Mesodermal cell (in vitro differentiated cells): ENCODE measurements at regions not wholly inside any gene's neighbourhood (a gene's known extent, or its start where the extent isn't known, plus 50 kb on each side); places are given as distances from the start of the nearest gene placed in this dataset.

Experiments used
- H3K27ac ChIP-seq: 2 replicates; pipeline ENCODE4 v1.7.0; 2013; ENCODE audit warnings: mild to moderate bottlenecking, low read depth, low read length, moderate library complexity; ENCODE audit not compliant: severe bottlenecking
- H3K36me3 ChIP-seq: 2 replicates; pipeline ENCODE4 v1.7.1; 2013; ENCODE audit warnings: mild to moderate bottlenecking, low read length, moderate library complexity; ENCODE audit not compliant: control insufficient read depth, insufficient read depth
- H3K4me1 ChIP-seq: one replicate; pipeline ENCODE4 v1.7.1; 2013; ENCODE audit warnings: mild to moderate bottlenecking, low read length; ENCODE audit not compliant: insufficient read depth, control insufficient read depth, poor library complexity, severe bottlenecking
- H3K4me3 ChIP-seq: 2 replicates; pipeline ENCODE4 v1.7.0; 2013; ENCODE audit warnings: low read length, control low read depth, mild to moderate bottlenecking; ENCODE audit not compliant: insufficient read depth, poor library complexity, severe bottlenecking; ENCODE audit errors: extremely low read depth
- H3K9me3 ChIP-seq: 2 replicates; pipeline ENCODE4 v1.7.1; 2013; ENCODE audit warnings: mild to moderate bottlenecking, low read length, moderate library complexity; ENCODE audit not compliant: control insufficient read depth
- WGBS, 2 experiments: methylation state at CpG; one replicate each; pipeline ENCODE4 v1.1.5; 2013; ENCODE audit warnings: missing lambda C conversion rate in 2 of 2; ENCODE audit not compliant: insufficient coverage in 2 of 2; 5-methylcytosine and 5-hydroxymethylcytosine counted together

GRCh38 chr15:86006546-86006945, 73.1 kb upstream of the AGBL1 start:
- 91% methylated on average over 2 of the region's 2 CpGs; no CpG with 5 or more reads in 1 of the 2 experiments for WGBS, 2 experiments
- Histone ChIP-seq H3K4me1 (no peaks in the 10 kb centered on the region), H3K27ac (no peak overlapping the region), H3K36me3 (no peaks in the 10 kb centered on the region), H3K4me3 (no peak overlapping the region), H3K9me3 (no peaks in the 10 kb centered on the region)

- Histone ChIP-seq H3K4me3 (no peak overlapping the region), H3K36me3 (no peaks in the 10 kb centered on the region), H3K27ac (no peak overlapping the region), H3K4me1 (no peaks in the 10 kb centered on the region), H3K9me3 (no peaks in the 10 kb centered on the region)
- 58 to 70% methylated on average over 3 to 4 of the region's 4 CpGs for WGBS, 2 experiments
Observed at GRCh38 chr15:86009727-86010126, 69.9 kb upstream of the AGBL1 start.

- Histone ChIP-seq H3K9me3 (no peaks in the 10 kb centered on the region), H3K4me3 (no peak overlapping the region), H3K4me1 (no peaks in the 10 kb centered on the region), H3K36me3 (no peaks in the 10 kb centered on the region), H3K27ac (no peak overlapping the region)
- WGBS, 2 experiments, result 83 to 97% methylated on average over 4 to 9 of the region's 9 CpGs
Observed at GRCh38 chr15:86010398-86010797, 69.3 kb upstream of the AGBL1 start.

- Histone ChIP-seq H3K4me1 (no peaks in the 10 kb centered on the region), H3K4me3 (no peak overlapping the region), H3K36me3 (no peaks in the 10 kb centered on the region), H3K9me3 (no peaks in the 10 kb centered on the region), H3K27ac (no peak overlapping the region)
- WGBS, 2 experiments, result 67 to 82% methylated on average over 3 to 4 of the region's 5 CpGs
Observed at GRCh38 chr15:86010891-86011290, 68.8 kb upstream of the AGBL1 start.

GRCh38 chr15:86014016-86014415, 65.7 kb upstream of the AGBL1 start:
- no peak overlapping the region for H3K27ac ChIP-seq
- H3K9me3 ChIP-seq, result no peaks in the 10 kb centered on the region
- peaks cover 6% of the 10 kb centered on the region for H3K4me1 ChIP-seq
- WGBS, 2 experiments, result 61 to 63% methylated on average over 1 to 3 of the region's 3 CpGs
- no peak overlapping the region for H3K4me3 ChIP-seq
- H3K36me3 ChIP-seq, result no peaks in the 10 kb centered on the region

- Histone ChIP-seq H3K4me1 (peaks cover 6% of the 10 kb centered on the region), H3K4me3 (no peak overlapping the region), H3K27ac (no peak overlapping the region), H3K36me3 (no peaks in the 10 kb centered on the region), H3K9me3 (no peaks in the 10 kb centered on the region)
- 85 to 90% methylated on average over 2 to 3 of the region's 3 CpGs for WGBS, 2 experiments
Observed at GRCh38 chr15:86016750-86017149, 62.9 kb upstream of the AGBL1 start.

GRCh38 chr15:86018679-86019078, 61.0 kb upstream of the AGBL1 start:
- Histone ChIP-seq H3K36me3 (no peaks in the 10 kb centered on the region), H3K4me3 (no peak overlapping the region)
- 77 to 100% methylated on average over 2 to 3 of the region's 5 CpGs for WGBS, 2 experiments

GRCh38 chr15:86021281-86022264, 58.1 kb upstream of the AGBL1 start:
- no peaks in the 10 kb centered on the region for H3K9me3 ChIP-seq
- H3K4me1 ChIP-seq, result peaks cover 6% of the 10 kb centered on the region
- 78 to 91% methylated on average over 3 to 4 of the region's 5 CpGs for WGBS, 2 experiments
- H3K27ac ChIP-seq, result no peak overlapping the region
- H3K4me3 ChIP-seq, result no peak overlapping the region
- no peaks in the 10 kb centered on the region for H3K36me3 ChIP-seq

More at GRCh38 chr15:86018679-86019078, 61.0 kb upstream of the AGBL1 start:
- H3K9me3 ChIP-seq, result no peaks in the 10 kb centered on the region
- no peak overlapping the region for H3K27ac ChIP-seq
- H3K4me1 ChIP-seq, result peaks cover 6% of the 10 kb centered on the region

- H3K4me1 ChIP-seq, result no peaks in the 10 kb centered on the region
- WGBS, 2 experiments, result 81 to 91% methylated on average over 2 to 3 of the region's 4 CpGs
- no peaks in the 10 kb centered on the region for H3K36me3 ChIP-seq
Observed at GRCh38 chr15:86028961-86029360, 50.7 kb upstream of the AGBL1 start.

More at GRCh38 chr15:86028961-86029360, 50.7 kb upstream of the AGBL1 start:
- H3K4me3 ChIP-seq, result no peak overlapping the region
- no peak overlapping the region for H3K27ac ChIP-seq
- H3K9me3 ChIP-seq, result no peaks in the 10 kb centered on the region
